Endothelial cell (in vitro differentiated cells): ENCODE measurements at regions not wholly inside any gene's neighbourhood (a gene's known extent, or its start where the extent isn't known, plus 50 kb on each side); places are given as distances from the start of the nearest gene placed in this dataset.

Experiments used
- DNase-seq: peaks from one replicate; pipeline ENCODE4 v3.0.0; 2021; ENCODE audit warnings: low spot score
- H3K27ac Mint-ChIP-seq: one replicate; pipeline ENCODE4 v1.8.0; 2021; ENCODE audit warnings: mixed read lengths, inconsistent platforms; ENCODE audit not compliant: unreplicated experiment
- H3K27me3 Mint-ChIP-seq: one replicate; pipeline ENCODE4 v1.8.0; 2021; ENCODE audit warnings: mild to moderate bottlenecking, moderate library complexity, mixed read lengths, inconsistent platforms; ENCODE audit not compliant: unreplicated experiment
- H3K36me3 Mint-ChIP-seq: one replicate; pipeline ENCODE4 v1.8.0; 2021; ENCODE audit warnings: mild to moderate bottlenecking, low read depth, mixed read lengths, inconsistent platforms; ENCODE audit not compliant: unreplicated experiment
- H3K4me1 Mint-ChIP-seq: one replicate; pipeline ENCODE4 v1.8.0; 2021; ENCODE audit warnings: mild to moderate bottlenecking, mixed read lengths, inconsistent platforms; ENCODE audit not compliant: unreplicated experiment
- H3K4me3 Mint-ChIP-seq: one replicate; pipeline ENCODE4 v1.8.0; 2021; ENCODE audit warnings: mild to moderate bottlenecking, mixed read lengths, inconsistent platforms; ENCODE audit not compliant: unreplicated experiment
- H3K9me3 Mint-ChIP-seq: one replicate; pipeline ENCODE4 v1.8.0; 2021; ENCODE audit warnings: mixed read lengths, inconsistent platforms; ENCODE audit not compliant: unreplicated experiment
- CTCF ChIP-seq: fragments of 200-600 bp; sonication (generic); IDR thresholded peaks from one replicate; pipeline ENCODE4 v1.5.0; 2021; ENCODE audit warnings: antibody characterized with exemption; ENCODE audit not compliant: unreplicated experiment

GRCh38 chr2:104784264-104784663 lies 69.7 kb upstream of the POU3F3 start:
- no peak overlapping the region for H3K4me3 Mint-ChIP-seq
- H3K36me3 Mint-ChIP-seq, result no peaks in the 10 kb centered on the region
- no peak overlapping the region for H3K27ac Mint-ChIP-seq
- peaks cover 3% of the 10 kb centered on the region for H3K27me3 Mint-ChIP-seq
- no peaks in the 10 kb centered on the region for H3K9me3 Mint-ChIP-seq
- H3K4me1 Mint-ChIP-seq, result no peaks in the 10 kb centered on the region
- DNase-seq, result no peak
- TF ChIP-seq CTCF, result no peak

GRCh38 chr2:104786204-104786603 lies 67.7 kb upstream of the POU3F3 start:
- H3K36me3 Mint-ChIP-seq, result no peaks in the 10 kb centered on the region
- no peak for DNase-seq
- H3K4me1 Mint-ChIP-seq, result peaks cover 10% of the 10 kb centered on the region
- no peak overlapping the region for H3K27ac Mint-ChIP-seq
- no peak overlapping the region for H3K4me3 Mint-ChIP-seq
- no peak for TF ChIP-seq CTCF
- H3K27me3 Mint-ChIP-seq, result peaks cover 3% of the 10 kb centered on the region
- H3K9me3 Mint-ChIP-seq, result no peaks in the 10 kb centered on the region

- peaks cover 10% of the 10 kb centered on the region for H3K4me1 Mint-ChIP-seq
- DNase-seq, result no peak
- TF ChIP-seq CTCF, result no peak
- H3K36me3 Mint-ChIP-seq, result no peaks in the 10 kb centered on the region
- no peak overlapping the region for H3K27ac Mint-ChIP-seq
- no peaks in the 10 kb centered on the region for H3K9me3 Mint-ChIP-seq
- no peak overlapping the region for H3K4me3 Mint-ChIP-seq
- peaks cover 4% of the 10 kb centered on the region for H3K27me3 Mint-ChIP-seq
These were observed 67.1 kb upstream of the POU3F3 start for GRCh38 chr2:104786821-104787220.

GRCh38 chr2:104787298-104788065 lies 66.4 kb upstream of the POU3F3 start:
- Mint-ChIP-seq H3K9me3 (no peaks in the 10 kb centered on the region), H3K4me3 (no peak overlapping the region), H3K27ac (no peak overlapping the region), H3K4me1 (peaks cover 10% of the 10 kb centered on the region), H3K27me3 (peaks cover 4% of the 10 kb centered on the region), H3K36me3 (no peaks in the 10 kb centered on the region)
- TF ChIP-seq CTCF, result no peak
- no peak for DNase-seq

GRCh38 chr2:104788742-104789455 lies 65.0 kb upstream of the POU3F3 start:
- Mint-ChIP-seq H3K4me1 (peaks cover 10% of the 10 kb centered on the region), H3K36me3 (no peaks in the 10 kb centered on the region), H3K27ac (no peak overlapping the region), H3K9me3 (no peaks in the 10 kb centered on the region), H3K27me3 (peaks cover 4% of the 10 kb centered on the region), H3K4me3 (no peak overlapping the region)
- DNase-seq, result no peak
- TF ChIP-seq CTCF, result no peak
